ENCODE measurements at regions not wholly inside any gene's neighbourhood (a gene's known extent, or its start where the extent isn't known, plus 50 kb on each side); places are given as distances from the start of the nearest gene placed in this dataset.

- DNase-seq (ENCODE audit: low read depth), result no peak
- H3K4me3 ChIP-seq (ENCODE audit: low read depth, low read length), result no peak overlapping the region
- TF ChIP-seq, protein P1, sequence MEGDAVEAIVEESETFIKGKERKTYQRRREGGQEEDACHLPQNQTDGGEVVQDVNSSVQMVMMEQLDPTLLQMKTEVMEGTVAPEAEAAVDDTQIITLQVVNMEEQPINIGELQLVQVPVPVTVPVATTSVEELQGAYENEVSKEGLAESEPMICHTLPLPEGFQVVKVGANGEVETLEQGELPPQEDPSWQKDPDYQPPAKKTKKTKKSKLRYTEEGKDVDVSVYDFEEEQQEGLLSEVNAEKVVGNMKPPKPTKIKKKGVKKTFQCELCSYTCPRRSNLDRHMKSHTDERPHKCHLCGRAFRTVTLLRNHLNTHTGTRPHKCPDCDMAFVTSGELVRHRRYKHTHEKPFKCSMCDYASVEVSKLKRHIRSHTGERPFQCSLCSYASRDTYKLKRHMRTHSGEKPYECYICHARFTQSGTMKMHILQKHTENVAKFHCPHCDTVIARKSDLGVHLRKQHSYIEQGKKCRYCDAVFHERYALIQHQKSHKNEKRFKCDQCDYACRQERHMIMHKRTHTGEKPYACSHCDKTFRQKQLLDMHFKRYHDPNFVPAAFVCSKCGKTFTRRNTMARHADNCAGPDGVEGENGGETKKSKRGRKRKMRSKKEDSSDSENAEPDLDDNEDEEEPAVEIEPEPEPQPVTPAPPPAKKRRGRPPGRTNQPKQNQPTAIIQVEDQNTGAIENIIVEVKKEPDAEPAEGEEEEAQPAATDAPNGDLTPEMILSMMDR (IDR thresholded peaks at IDR 0.05; ENCODE audit: low read depth, low read length, missing control alignments), result no peak
Observed at GRCh38 chr9:119052339-119053030, 316.8 kb downstream of the BRINP1 start.

- no peak for DNase-seq (ENCODE audit: low read depth)
- no peak overlapping the region for H3K4me3 ChIP-seq (ENCODE audit: low read depth, low read length)
- TF ChIP-seq, protein P1 (IDR thresholded peaks at IDR 0.05; ENCODE audit: low read depth, low read length, missing control alignments), result no peak
Observed at GRCh38 chr9:119053070-119053469, 316.2 kb downstream of the BRINP1 start.

GRCh38 chr9:119060629-119061385 lies 308.4 kb downstream of the BRINP1 start:
- no peak overlapping the region for H3K4me3 ChIP-seq (ENCODE audit: low read depth, low read length)
- TF ChIP-seq, protein P1 (IDR thresholded peaks at IDR 0.05; ENCODE audit: low read depth, low read length, missing control alignments), result no peak
- no peak for DNase-seq (ENCODE audit: low read depth)

GRCh38 chr9:119071636-119072035 lies 297.6 kb downstream of the BRINP1 start:
- no peak for DNase-seq (ENCODE audit: low read depth)
- TF ChIP-seq, protein P1 (IDR thresholded peaks at IDR 0.05; ENCODE audit: low read depth, low read length, missing control alignments), result no peak
- H3K4me3 ChIP-seq (ENCODE audit: low read depth, low read length), result no peak overlapping the region

GRCh38 chr9:119074017-119074416 lies 295.2 kb downstream of the BRINP1 start:
- no peak for DNase-seq (ENCODE audit: low read depth)
- no peak overlapping the region for H3K4me3 ChIP-seq (ENCODE audit: low read depth, low read length)
- TF ChIP-seq, protein P1 (IDR thresholded peaks at IDR 0.05; ENCODE audit: low read depth, low read length, missing control alignments), result no peak

DNA sequence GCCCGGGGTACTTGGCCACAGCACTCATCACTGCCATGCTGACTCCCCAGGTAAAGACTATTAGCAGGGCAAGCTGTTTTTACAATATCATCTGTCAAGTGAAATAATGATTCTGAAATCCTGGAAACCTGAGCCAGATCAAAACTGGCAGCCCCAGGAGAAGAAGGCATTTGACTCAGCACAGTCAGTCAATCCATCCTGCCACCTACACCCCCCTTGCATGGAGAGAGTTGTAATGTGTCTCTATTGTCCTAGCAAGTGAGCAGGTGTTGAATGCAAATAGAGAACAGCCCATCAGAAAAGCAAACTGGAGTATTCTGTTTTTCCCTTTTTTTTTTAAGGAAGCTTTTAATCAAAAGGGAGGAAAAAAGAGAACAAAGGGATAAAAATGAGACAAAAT lies 291.2 kb downstream of the BRINP1 start:
- no peak overlapping the region for H3K4me3 ChIP-seq (ENCODE audit: low read depth, low read length)
- DNase-seq (ENCODE audit: low read depth), result no peak
- TF ChIP-seq, protein P1 (IDR thresholded peaks at IDR 0.05; ENCODE audit: low read depth, low read length, missing control alignments), result no peak
